GM19395 (cell line): ENCODE measurements at regions not wholly inside any gene's neighbourhood (a gene's known extent, or its start where the extent isn't known, plus 50 kb on each side); places are given as distances from the start of the nearest gene placed in this dataset.
"Not testable (repeated sequence)": the region's sequence is repeated elsewhere in the genome, so short reads cannot be mapped to it uniquely, and the experiment has no call there.

Experiments used
- ATAC-seq: cut with Tn5 transposase; IDR thresholded peaks from one replicate; pipeline ENCODE4 v1.9.1; 2021; ENCODE audit warnings: mild to moderate bottlenecking, moderate library complexity; ENCODE audit not compliant: unreplicated experiment

DNA sequence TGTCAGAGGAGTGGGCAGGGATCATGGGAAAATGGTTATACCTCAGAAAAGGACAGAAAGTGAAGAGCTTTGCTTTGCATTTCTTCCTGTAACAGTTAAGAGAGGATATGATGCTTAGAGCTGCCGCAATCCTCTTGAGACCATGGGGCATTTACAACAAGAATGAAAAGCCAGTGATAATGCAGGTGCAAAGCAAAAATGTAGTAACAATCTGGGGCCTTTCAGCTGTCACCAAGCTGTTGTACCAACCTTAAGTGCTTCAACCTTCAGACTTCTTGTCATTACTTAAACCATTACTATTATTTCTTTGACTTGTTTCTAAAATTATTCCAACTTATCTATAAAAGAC, 1337.6 kb downstream of the RPIA start:
- not testable (repeated sequence) for ATAC-seq

DNA sequence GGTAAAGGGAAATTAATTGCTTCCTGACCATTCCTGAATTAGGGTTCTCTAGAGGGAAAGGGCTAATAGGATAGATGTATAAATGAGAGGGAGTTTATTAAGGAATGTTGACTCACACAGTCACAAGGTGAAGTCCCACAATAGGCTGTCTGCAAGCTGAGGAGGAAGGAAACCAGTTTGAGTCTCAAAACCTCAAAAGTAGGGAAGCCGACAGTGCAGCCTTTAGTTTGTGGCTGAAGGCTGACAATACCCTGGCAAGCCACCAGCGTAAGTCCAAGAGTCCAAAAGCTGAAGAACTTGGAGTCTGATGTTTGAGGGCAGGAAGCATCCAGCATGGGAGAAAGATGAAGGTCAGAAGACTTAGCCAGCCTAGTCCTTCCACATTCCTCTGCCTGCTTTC, 1340.8 kb downstream of the RPIA start:
- not testable (repeated sequence) for ATAC-seq

- ATAC-seq = not testable (repeated sequence)
Observed at GRCh38 chr2:90036335-90036734, 1344.9 kb downstream of the RPIA start.

DNA sequence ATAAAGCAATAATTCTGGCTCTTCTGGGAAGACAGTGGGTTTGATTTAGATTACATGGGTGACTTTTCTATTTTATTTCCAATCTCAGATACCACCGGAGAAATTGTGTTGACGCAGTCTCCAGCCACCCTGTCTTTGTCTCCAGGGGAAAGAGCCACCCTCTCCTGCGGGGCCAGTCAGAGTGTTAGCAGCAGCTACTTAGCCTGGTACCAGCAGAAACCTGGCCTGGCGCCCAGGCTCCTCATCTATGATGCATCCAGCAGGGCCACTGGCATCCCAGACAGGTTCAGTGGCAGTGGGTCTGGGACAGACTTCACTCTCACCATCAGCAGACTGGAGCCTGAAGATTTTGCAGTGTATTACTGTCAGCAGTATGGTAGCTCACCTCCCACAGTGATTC, 1347.6 kb downstream of the RPIA start:
- not testable (repeated sequence) for ATAC-seq

- not testable (repeated sequence) for ATAC-seq
Observed at GRCh38 chr2:90047776-90048175, 1356.3 kb downstream of the RPIA start.

- ATAC-seq = not testable (repeated sequence)
Observed at GRCh38 chr2:90052113-90052631, 1360.7 kb downstream of the RPIA start.

- ATAC-seq = peak; percentile 86
Observed at GRCh38 chr2:90069290-90069894, 1377.9 kb downstream of the RPIA start.

GRCh38 chr2:90076311-90076710, 1384.8 kb downstream of the RPIA start:
- no peak for ATAC-seq

DNA sequence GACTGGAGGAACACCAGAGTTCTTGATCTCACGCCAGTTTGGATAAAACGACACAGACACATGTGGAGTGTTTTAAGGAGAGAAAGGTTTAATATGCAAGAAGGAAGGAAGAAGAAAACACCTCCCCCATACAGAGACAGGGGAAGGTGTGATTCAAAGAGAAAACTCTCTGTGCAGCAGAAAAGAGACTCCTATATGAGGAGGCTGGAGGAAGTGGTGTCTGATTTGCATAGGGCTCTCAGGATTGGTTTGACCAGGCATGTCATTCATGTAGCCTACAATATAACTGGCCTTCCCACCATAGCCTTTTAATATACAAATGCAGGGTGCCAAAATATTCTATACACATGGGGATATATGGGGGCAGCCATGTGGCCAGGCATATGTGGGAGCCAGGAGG, 1386.5 kb downstream of the RPIA start:
- no peak for ATAC-seq

GRCh38 chr2:90079374-90079773, 1387.9 kb downstream of the RPIA start:
- ATAC-seq = no peak

GRCh38 chr2:90087792-90088191, 1396.3 kb downstream of the RPIA start:
- ATAC-seq = not testable (repeated sequence)

DNA sequence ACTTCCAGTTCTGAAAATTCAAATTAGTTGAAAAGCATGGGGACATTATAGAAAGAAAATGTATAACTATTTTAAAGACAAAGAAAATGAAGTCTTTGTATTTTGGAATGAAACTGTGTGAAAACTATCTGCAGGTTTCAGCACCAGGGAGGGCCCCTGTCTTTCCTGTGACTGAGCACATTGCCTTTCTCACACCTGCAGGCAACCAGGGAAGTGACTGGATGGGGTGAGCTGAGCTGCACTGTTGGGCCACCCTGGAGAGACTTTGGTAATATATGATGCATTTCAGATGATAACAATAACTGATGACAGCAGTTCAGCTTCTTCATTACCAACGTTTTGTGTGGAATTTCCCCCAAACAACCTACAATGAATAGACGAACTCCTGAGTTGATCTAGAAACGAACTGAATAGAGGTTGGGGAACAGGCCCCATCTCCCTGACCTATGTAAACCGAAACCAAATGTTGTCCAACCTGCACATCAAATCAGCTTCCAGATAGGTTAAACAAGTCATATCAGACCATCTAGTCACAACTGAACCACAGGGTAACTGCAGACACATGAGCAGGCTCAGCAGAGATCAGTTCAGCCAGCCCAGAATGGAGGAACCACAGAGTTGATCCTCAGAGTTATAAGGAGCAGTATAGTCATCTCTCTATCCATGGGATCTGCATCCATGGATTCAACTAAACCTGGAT, 1402.2 kb downstream of the RPIA start:
- ATAC-seq = not testable (repeated sequence)

DNA sequence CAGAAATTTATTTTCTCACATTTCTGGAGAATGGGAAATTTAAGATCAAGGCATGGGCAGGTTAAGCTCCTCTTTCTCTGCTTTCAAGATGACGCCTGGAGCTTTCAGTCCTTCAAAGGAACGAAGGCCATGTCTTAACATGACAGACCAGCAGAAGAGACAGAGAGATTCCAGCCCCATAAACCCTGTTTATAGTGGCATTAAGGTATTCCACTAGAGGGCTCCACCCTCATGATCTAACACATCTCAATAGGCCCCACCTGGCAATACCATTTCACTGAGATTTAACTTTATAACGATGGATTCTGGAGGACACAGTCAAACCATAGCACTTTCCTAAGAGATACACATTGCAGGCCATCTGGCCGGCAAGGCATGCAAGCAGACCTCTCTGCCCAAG, 1406.1 kb downstream of the RPIA start:
- not testable (repeated sequence) for ATAC-seq

GRCh38 chr2:90105142-90105541, 1413.7 kb downstream of the RPIA start:
- not testable (repeated sequence) for ATAC-seq

DNA sequence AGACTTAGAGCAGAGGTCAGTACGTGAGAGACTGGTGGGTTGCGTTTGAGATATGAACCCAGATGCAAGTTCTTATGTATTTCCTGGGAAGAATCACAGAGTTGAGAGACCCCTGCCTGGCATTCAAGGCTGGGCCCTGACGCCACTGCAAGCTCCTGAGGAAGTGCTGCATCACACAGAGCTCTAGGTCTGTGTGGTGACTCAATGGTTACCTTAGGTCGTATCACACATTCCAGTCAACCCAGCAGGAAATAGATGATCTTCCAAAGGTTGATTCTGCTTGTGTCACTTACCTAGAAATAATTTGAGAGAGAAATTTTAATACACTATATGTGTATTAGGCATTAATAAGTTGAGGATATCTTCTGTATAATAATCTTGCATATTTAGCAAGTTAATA, 1431.9 kb downstream of the RPIA start:
- not testable (repeated sequence) for ATAC-seq

- not testable (repeated sequence) for ATAC-seq
Observed at GRCh38 chr2:90139046-90139445, 1447.6 kb downstream of the RPIA start.

DNA sequence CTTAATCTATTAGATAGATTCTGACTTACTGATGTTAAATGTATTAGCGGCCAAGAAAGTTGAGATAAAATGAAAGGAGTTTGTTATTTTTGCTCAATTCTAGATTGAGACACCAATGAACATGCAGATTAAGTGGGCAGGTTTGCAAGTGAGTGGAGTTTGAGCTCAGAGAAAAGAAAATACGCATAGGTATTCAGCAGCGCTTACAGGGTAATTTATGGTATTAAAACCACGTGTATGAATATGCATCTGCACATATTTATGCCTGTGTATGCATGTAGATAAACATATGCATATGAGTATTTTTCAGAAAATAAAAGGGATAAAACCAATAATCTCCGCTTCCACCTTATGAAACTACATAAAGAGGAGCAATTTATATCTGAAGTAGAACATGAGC, 1450.1 kb downstream of the RPIA start:
- not testable (repeated sequence) for ATAC-seq

GRCh38 chr2:90151805-90152204, 1460.3 kb downstream of the RPIA start:
- ATAC-seq = not testable (repeated sequence)

GRCh38 chr2:90170978-90171377, 1479.5 kb downstream of the RPIA start:
- not testable (repeated sequence) for ATAC-seq

DNA sequence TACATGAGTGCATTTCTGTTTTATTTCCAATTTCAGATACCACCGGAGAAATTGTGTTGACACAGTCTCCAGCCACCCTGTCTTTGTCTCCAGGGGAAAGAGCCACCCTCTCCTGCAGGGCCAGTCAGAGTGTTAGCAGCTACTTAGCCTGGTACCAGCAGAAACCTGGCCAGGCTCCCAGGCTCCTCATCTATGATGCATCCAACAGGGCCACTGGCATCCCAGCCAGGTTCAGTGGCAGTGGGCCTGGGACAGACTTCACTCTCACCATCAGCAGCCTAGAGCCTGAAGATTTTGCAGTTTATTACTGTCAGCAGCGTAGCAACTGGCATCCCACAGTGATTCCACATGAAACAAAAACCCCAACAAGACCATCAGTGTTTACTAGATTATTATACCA, 1481.6 kb downstream of the RPIA start:
- not testable (repeated sequence) for ATAC-seq

GRCh38 chr2:90179591-90179990, 1488.1 kb downstream of the RPIA start:
- not testable (repeated sequence) for ATAC-seq

DNA sequence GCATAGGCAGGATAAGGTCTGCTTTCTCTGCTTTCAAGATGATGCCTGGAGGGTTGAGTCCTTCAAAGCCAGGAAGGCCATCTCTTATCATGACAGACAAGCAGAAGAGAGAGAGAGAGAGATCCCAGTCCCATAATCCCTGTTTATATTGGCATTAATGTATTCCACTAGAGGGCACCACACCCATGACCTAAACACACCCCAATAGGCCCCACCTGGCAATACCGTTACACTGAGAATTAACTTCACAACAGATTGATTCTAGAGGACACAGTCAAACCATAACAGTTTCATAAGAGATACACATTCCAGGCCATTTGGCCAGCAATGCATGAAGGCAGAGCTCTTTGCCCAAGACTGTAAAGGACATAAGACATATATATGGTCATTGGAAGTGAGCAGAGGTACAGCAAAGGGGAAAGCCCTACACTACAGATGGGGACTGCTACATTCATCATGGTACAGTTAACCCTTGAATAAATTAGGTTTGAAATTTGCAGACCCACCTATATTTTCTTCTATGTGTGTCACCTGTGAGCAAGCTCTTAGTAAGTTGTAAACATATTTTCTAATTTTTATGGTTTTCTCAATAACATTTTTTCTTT, 1516.1 kb downstream of the RPIA start:
- no peak for ATAC-seq
